BJ (cell line): ENCODE measurements at regions not wholly inside any gene's neighbourhood (a gene's known extent, or its start where the extent isn't known, plus 50 kb on each side); places are given as distances from the start of the nearest gene placed in this dataset.

Source experiments
- CTCF ChIA-PET: fragments of 350-600 bp; formaldehyde crosslinking; extraction: SDS; loops from one replicate; lab custom pipeline; 2021; ENCODE audit warnings: antibody characterized with exemption, inconsistent platforms; lab: Yijun Ruan, JAX
- POLR2A ChIA-PET: fragments of 300-600 bp; sonication (Branson Sonifier 250); formaldehyde crosslinking; extraction: SDS; loops from one replicate; lab custom pipeline; 2021; ENCODE audit warnings: antibody characterized with exemption; lab: Charles Lee
- DNase-seq: peaks from one replicate; pipeline ENCODE4 v3.0.0-alpha.2; 2011; ENCODE audit warnings: low read depth
- H3K27me3 ChIP-seq: 2 replicates; pipeline ENCODE4 v1.6.0; 2011; ENCODE audit warnings: low read length; ENCODE audit not compliant: control insufficient read depth, insufficient read depth
- H3K36me3 ChIP-seq: 2 replicates; pipeline ENCODE4 v1.5.1; 2011; ENCODE audit warnings: low read length; ENCODE audit not compliant: control insufficient read depth, insufficient read depth
- H3K4me3 ChIP-seq: 2 replicates; pipeline ENCODE4 v1.5.1; 2011; ENCODE audit warnings: low read depth, mild to moderate bottlenecking, control low read depth, low read length
- TF ChIP-seq, protein P1 (sequence below): IDR thresholded peaks from 2 replicates; pipeline ENCODE4 v1.5.1; 2011; ENCODE audit warnings: low read depth, mild to moderate bottlenecking, control low read depth, inconsistent platforms, low read length, moderate library complexity; ENCODE audit not compliant: insufficient read depth

DNA sequence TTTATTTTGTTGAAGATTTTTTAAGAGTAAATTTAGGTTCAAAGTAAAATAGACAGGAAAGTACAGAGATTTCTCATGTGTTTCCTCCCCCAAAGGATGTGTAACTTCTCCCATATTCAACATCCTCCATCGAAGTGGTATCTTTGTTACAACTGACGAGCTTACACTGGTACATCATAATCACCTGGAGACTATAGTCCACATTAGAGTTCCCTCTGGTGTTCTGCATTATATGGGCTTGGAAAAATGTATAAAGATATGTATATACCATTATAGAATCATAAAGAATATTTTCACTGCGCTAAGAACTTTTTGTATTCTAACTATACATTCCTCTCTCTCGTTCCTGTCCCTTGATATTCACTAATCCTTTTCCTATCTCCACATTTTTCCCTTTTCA lies 203.7 kb downstream of the AMY1C start:
- Histone ChIP-seq H3K4me3 (no peak overlapping the region), H3K36me3 (no peaks in the 10 kb centered on the region), H3K27me3 (no peaks in the 10 kb centered on the region)
- ChIA-PET CTCF (no interaction called here), POLR2A (no interaction called here)
- TF ChIP-seq, protein P1, sequence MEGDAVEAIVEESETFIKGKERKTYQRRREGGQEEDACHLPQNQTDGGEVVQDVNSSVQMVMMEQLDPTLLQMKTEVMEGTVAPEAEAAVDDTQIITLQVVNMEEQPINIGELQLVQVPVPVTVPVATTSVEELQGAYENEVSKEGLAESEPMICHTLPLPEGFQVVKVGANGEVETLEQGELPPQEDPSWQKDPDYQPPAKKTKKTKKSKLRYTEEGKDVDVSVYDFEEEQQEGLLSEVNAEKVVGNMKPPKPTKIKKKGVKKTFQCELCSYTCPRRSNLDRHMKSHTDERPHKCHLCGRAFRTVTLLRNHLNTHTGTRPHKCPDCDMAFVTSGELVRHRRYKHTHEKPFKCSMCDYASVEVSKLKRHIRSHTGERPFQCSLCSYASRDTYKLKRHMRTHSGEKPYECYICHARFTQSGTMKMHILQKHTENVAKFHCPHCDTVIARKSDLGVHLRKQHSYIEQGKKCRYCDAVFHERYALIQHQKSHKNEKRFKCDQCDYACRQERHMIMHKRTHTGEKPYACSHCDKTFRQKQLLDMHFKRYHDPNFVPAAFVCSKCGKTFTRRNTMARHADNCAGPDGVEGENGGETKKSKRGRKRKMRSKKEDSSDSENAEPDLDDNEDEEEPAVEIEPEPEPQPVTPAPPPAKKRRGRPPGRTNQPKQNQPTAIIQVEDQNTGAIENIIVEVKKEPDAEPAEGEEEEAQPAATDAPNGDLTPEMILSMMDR = no peak
- no peak for DNase-seq

DNA sequence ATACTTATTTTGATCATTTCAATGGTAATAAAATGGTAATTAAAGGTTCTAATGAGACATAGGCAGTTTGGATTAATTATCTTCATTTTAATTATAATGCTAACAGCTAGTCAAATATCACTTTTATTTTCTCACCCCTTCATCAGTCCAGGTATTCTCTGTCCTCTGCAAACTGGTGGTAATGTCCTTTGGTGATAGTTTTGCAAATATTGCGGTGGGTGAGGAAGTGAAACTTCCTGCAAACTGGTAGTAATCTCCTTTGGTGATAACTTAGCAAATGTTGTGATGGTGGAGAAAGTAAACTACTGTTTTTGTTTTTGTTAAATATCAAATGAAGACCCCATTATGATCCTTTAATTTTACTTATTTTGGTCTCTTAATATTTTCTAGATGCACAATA lies 209.0 kb downstream of the AMY1C start:
- CTCF ChIA-PET = no interaction called here
- POLR2A ChIA-PET = no interaction called here
- no peak for DNase-seq

DNA sequence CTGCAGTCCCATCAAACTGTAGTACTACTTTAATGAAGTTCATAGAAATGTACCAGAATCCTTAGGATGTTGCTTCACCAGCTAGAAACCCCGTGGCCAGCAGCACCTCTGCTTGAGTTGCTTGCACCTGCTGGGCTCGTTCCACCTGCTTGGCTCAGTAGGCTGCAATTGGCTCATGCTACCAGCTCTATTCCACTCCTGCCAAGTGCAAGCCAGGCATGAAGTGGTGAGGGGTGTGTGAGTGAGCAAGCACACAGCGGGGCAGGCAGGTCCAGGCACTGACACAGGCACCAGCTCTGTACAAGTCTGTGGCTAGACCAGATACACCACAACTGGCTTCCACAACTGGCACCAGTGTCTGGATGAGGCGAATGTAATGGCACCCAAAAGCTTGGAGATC lies 209.9 kb downstream of the AMY1C start:
- ChIA-PET CTCF (no interaction called here), POLR2A (no interaction called here)
- no peak for DNase-seq
- TF ChIP-seq, protein P1 = no peak
- Histone ChIP-seq H3K4me3 (no peak overlapping the region), H3K27me3 (no peaks in the 10 kb centered on the region), H3K36me3 (no peaks in the 10 kb centered on the region)

More for the DNA sequence above, 209.0 kb downstream of the AMY1C start:
- TF ChIP-seq, protein P1 = no peak
- H3K36me3 ChIP-seq = no peaks in the 10 kb centered on the region
- H3K4me3 ChIP-seq = no peak overlapping the region
- no peaks in the 10 kb centered on the region for H3K27me3 ChIP-seq

DNA sequence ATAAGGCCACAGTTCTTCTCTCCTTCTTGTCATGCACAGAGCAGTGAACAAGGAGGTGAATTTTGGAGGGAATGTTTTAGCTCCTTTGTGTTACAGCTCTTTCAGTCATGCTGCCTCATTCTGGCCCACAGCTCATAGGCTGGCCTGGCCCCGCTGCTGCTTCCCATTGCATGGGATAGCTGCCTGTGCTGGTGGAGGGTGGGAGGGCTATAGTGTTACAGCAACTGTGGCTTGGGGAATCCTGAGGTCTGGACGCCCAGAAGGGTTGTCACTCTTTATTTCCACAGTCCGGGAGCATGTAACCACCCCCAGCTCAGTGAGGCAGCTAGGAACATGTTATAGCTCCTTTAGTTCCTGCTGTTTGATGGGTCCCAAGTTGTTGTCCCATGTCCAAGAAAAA lies 210.3 kb downstream of the AMY1C start:
- Histone ChIP-seq H3K36me3 (no peaks in the 10 kb centered on the region), H3K27me3 (no peaks in the 10 kb centered on the region), H3K4me3 (no peak overlapping the region)
- TF ChIP-seq, protein P1 = no peak
- CTCF ChIA-PET = no interaction called here
- POLR2A ChIA-PET = no interaction called here
- no peak for DNase-seq

DNA sequence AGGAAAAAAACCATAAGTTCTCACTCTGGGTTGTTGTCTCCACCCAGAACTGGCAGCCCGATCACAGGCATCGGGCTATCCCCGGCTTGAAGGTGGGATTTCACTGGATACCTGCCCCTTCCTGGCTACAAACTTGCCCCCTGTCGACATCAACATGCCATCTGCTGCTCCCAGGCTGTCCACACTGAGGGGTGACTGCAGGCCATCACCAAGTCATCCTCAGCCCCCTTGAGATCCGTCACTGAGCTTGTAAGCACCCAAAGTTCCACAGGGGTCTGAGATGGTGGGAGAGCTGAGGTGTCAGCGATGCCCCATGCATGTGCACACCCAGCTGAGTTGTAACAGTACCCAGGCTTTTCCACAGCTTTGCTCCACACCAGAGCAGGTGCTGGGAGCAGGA lies 211.0 kb downstream of the AMY1C start:
- H3K4me3 ChIP-seq = no peak overlapping the region
- DNase-seq = no peak
- H3K36me3 ChIP-seq = no peaks in the 10 kb centered on the region
- POLR2A ChIA-PET = no interaction called here
- H3K27me3 ChIP-seq = no peaks in the 10 kb centered on the region
- TF ChIP-seq, protein P1 = no peak
- CTCF ChIA-PET = no interaction called here
